KMS-11 (cell line): ENCODE measurements at regions not wholly inside any gene's neighbourhood (a gene's known extent, or its start where the extent isn't known, plus 50 kb on each side); places are given as distances from the start of the nearest gene placed in this dataset.

ENCODE experiments used
- H2AFZ ChIP-seq: fragments of 200-600 bp; sonication (generic); 2 replicates; pipeline ENCODE4 v1.6.1; 2016; ENCODE audit warnings: antibody characterized with exemption, mixed run types, low read depth
- H3K27ac ChIP-seq: fragments of 200-600 bp; sonication (generic); 2 replicates; pipeline ENCODE4 v1.6.1; 2016; ENCODE audit warnings: mild to moderate bottlenecking, mixed run types
- H3K27me3 ChIP-seq: fragments of 200-600 bp; sonication (generic); 2 replicates; pipeline ENCODE4 v1.6.1; 2017; ENCODE audit warnings: mild to moderate bottlenecking, low read depth, mixed run types, moderate library complexity; ENCODE audit not compliant: insufficient read depth
- H3K36me3 ChIP-seq: fragments of 200-600 bp; sonication (generic); 2 replicates; pipeline ENCODE4 v1.6.1; 2017; ENCODE audit warnings: mild to moderate bottlenecking, mixed run types; ENCODE audit not compliant: insufficient read depth
- H3K4me1 ChIP-seq: fragments of 200-600 bp; sonication (generic); 2 replicates; pipeline ENCODE4 v1.6.1; 2016; ENCODE audit warnings: mild to moderate bottlenecking, low read depth, mixed run types; ENCODE audit not compliant: poor library complexity, severe bottlenecking
- H3K4me2 ChIP-seq: fragments of 200-600 bp; sonication (generic); 2 replicates; pipeline ENCODE4 v1.7.0; 2016; ENCODE audit warnings: mild to moderate bottlenecking, mixed run types
- H3K4me3 ChIP-seq: fragments of 200-600 bp; sonication (generic); IDR thresholded peaks from 2 replicates; pipeline ENCODE4 v1.6.1; 2017; ENCODE audit warnings: low read depth, low read length, mixed read lengths; ENCODE audit not compliant: insufficient read depth
- H3K79me2 ChIP-seq: fragments of 200-600 bp; sonication (generic); 2 replicates; pipeline ENCODE4 v1.6.1; 2016; ENCODE audit warnings: low read depth, mixed run types; ENCODE audit not compliant: insufficient read depth
- H3K9ac ChIP-seq: fragments of 200-600 bp; sonication (generic); 2 replicates; pipeline ENCODE4 v1.6.1; 2016; ENCODE audit warnings: mild to moderate bottlenecking, mixed run types
- H4K20me1 ChIP-seq: fragments of 200-600 bp; sonication (generic); 2 replicates; pipeline ENCODE4 v1.6.1; 2016; ENCODE audit warnings: mild to moderate bottlenecking, mixed run types; ENCODE audit not compliant: insufficient read depth
- CTCF ChIP-seq: fragments of 200-600 bp; sonication (generic); conservative IDR thresholded peaks from 2 replicates; pipeline ENCODE4 v1.6.1; 2017; ENCODE audit warnings: low read depth, mild to moderate bottlenecking, antibody characterized with exemption, low read length, moderate library complexity, mixed read lengths

DNA sequence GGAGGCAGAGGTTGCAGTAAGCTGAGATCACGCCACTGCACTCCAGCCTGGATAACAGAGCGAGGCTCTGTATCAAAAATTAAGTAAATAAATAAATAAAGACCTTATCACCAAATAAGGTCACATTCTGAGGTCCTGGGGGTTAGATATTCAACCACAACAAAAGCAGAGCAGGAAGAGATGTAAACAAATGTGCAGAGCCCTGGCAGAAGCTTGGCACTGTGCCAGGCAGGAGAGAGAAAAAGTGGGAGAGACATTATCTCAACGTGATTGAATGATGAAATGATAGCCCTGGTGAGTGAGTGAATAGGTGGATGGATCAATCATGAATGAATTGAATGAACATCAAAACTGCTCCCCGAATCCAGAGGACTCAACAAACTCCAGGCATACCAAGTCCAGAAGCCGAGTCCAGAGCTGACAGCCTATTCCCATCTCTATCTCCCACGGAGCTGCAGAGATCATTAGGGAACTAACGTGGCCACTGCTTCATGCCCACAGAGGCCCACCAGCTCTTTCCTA is 150.7 kb downstream of the TOMM20 start:
- no peak for TF ChIP-seq CTCF
- H3K36me3 ChIP-seq, result no peaks in the 10 kb centered on the region
- H3K27ac ChIP-seq, result no peak overlapping the region
- H3K79me2 ChIP-seq, result no peaks in the 10 kb centered on the region
- H2AFZ ChIP-seq, result no peak overlapping the region
- H4K20me1 ChIP-seq, result no peaks in the 10 kb centered on the region
- no peak overlapping the region for H3K9ac ChIP-seq
- no peak overlapping the region for H3K4me3 ChIP-seq
- no peak overlapping the region for H3K4me2 ChIP-seq
- H3K27me3 ChIP-seq, result no peaks in the 10 kb centered on the region
- peaks cover 6% of the 10 kb centered on the region for H3K4me1 ChIP-seq

DNA sequence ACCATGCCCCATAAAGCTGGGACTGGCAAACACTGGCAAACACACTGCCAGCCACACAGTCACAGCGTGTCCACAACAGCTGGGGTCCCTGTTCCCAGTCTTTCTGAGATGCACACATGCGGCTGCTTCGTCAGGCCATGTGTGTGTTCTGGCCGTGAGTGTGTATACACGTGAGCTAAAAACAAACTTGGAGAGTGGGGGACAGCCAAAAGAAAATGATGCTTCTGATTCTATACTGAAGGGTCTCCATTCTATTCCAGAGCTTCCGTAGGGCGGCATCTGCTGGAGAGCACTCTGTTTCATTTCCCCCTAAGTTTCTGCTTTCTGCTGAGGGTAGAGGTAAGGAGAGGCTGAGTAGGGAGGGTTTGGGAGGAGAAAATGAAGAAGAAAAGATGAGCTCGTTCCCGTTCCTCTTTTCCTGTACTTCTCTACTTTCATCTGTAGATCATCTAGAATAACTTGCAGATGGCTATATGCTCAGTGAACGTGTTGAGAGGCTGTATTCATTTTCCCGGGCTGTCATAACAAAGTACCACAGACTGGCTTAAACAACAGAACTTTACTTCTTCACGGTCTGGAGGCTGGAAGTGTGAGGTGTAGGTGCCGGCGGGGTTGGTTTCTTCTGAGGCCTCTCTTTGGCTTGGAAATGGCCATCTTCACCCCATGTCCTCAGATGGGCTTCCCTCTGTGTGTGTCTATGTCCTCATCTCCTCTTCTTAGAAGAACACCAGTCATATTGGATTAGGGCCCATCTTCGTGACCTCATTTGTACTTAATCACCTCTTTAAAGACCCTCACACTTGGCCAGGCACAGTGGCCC is 151.6 kb downstream of the TOMM20 start:
- no peaks in the 10 kb centered on the region for H3K27me3 ChIP-seq
- H3K4me1 ChIP-seq, result peaks cover 6% of the 10 kb centered on the region
- H3K27ac ChIP-seq, result no peak overlapping the region
- no peaks in the 10 kb centered on the region for H4K20me1 ChIP-seq
- H3K4me2 ChIP-seq, result no peak overlapping the region
- no peak overlapping the region for H2AFZ ChIP-seq
- no peak for TF ChIP-seq CTCF
- no peak overlapping the region for H3K4me3 ChIP-seq
- H3K79me2 ChIP-seq, result no peaks in the 10 kb centered on the region
- no peak overlapping the region for H3K9ac ChIP-seq
- no peaks in the 10 kb centered on the region for H3K36me3 ChIP-seq

GRCh38 chr1:234975941-234976860 is 152.4 kb downstream of the TOMM20 start:
- no peak overlapping the region for H3K4me3 ChIP-seq
- no peaks in the 10 kb centered on the region for H3K79me2 ChIP-seq
- H3K4me1 ChIP-seq, result peaks cover 8% of the 10 kb centered on the region
- TF ChIP-seq CTCF, result no peak
- H3K9ac ChIP-seq, result no peak overlapping the region
- H3K36me3 ChIP-seq, result no peaks in the 10 kb centered on the region
- H3K27me3 ChIP-seq, result no peaks in the 10 kb centered on the region
- H3K27ac ChIP-seq, result no peak overlapping the region
- no peaks in the 10 kb centered on the region for H4K20me1 ChIP-seq
- no peak overlapping the region for H3K4me2 ChIP-seq
- H2AFZ ChIP-seq, result no peak overlapping the region

- no peak overlapping the region for H3K4me2 ChIP-seq
Observed at GRCh38 chr1:234975122-234975940, 153.3 kb downstream of the TOMM20 start.

More at GRCh38 chr1:234975122-234975940, 153.3 kb downstream of the TOMM20 start:
- Histone ChIP-seq H3K36me3 (no peaks in the 10 kb centered on the region), H3K9ac (no peak overlapping the region), H2AFZ (no peak overlapping the region), H3K79me2 (no peaks in the 10 kb centered on the region), H3K4me1 (peaks cover 15% of the 10 kb centered on the region), H3K27ac (no peak overlapping the region), H4K20me1 (no peaks in the 10 kb centered on the region), H3K4me3 (no peak overlapping the region), H3K27me3 (no peaks in the 10 kb centered on the region)
- TF ChIP-seq CTCF, result no peak
